H1 (cell line): ENCODE measurements at regions not wholly inside any gene's neighbourhood (a gene's known extent, or its start where the extent isn't known, plus 50 kb on each side); places are given as distances from the start of the nearest gene placed in this dataset.

Experiments
- CEBPB ChIP-seq: IDR thresholded peaks from 2 replicates; pipeline ENCODE4 v1.6.1; 2012; ENCODE audit warnings: low read depth, low read length
- CHD7 ChIP-seq: fragments of 300-600 bp; sonication (generic); IDR thresholded peaks from 2 replicates; pipeline ENCODE4 v1.7.1; 2012; ENCODE audit warnings: low read length, moderate library complexity, mild to moderate bottlenecking, inconsistent platforms; ENCODE audit not compliant: insufficient replicate concordance
- CTBP2 ChIP-seq: IDR thresholded peaks from 2 replicates; pipeline ENCODE4 v1.7.0; 2011; ENCODE audit warnings: borderline replicate concordance, mild to moderate bottlenecking, moderate library complexity, mixed read lengths, low read length; ENCODE audit not compliant: insufficient read depth, insufficient read length
- CTCF ChIP-seq, 3 experiments: IDR thresholded peaks; 1 replicate in 2 of 3; 2 replicates in 1 of 3; pipeline versions ENCODE4 v1.5.1 to v1.6.1; 2011; ENCODE audit warnings: low read length in 3 of 3, mild to moderate bottlenecking in 3 of 3, inconsistent platforms in 2 of 3, low read depth in 1 of 3, moderate library complexity in 1 of 3; ENCODE audit not compliant: insufficient read depth in 1 of 3; ENCODE audit errors: control extremely low read depth in 1 of 3
- GABPA ChIP-seq: IDR thresholded peaks from 2 replicates; pipeline ENCODE4 v1.6.1; 2011; ENCODE audit warnings: mild to moderate bottlenecking, low read length, moderate library complexity, borderline replicate concordance; ENCODE audit not compliant: insufficient read depth
- GTF2F1 ChIP-seq: IDR thresholded peaks from 2 replicates; pipeline ENCODE4 v1.6.1; 2012; ENCODE audit warnings: low read depth, low read length, improper control_type of control experiment, borderline replicate concordance
- JUND ChIP-seq: IDR thresholded peaks from 2 replicates; pipeline ENCODE4 v1.6.1; 2011; ENCODE audit warnings: mild to moderate bottlenecking, improper control_type of control experiment, low read length
- KDM4A ChIP-seq: IDR thresholded peaks from one replicate; pipeline ENCODE4 v1.7.1; 2012; ENCODE audit warnings: low read depth, mild to moderate bottlenecking, moderate library complexity, low read length, inconsistent platforms; ENCODE audit not compliant: severe bottlenecking
- MAFK ChIP-seq: IDR thresholded peaks from 2 replicates; pipeline ENCODE4 v1.6.1; 2012; ENCODE audit warnings: low read depth, mild to moderate bottlenecking, improper control_type of control experiment, low read length
- RFX5 ChIP-seq: IDR thresholded peaks from 2 replicates; pipeline ENCODE4 v1.6.1; 2011; ENCODE audit warnings: low read depth, low read length, improper control_type of control experiment, borderline replicate concordance
- SRF ChIP-seq: IDR thresholded peaks from 2 replicates; pipeline ENCODE4 v1.6.1; 2011; ENCODE audit warnings: mild to moderate bottlenecking, low read depth, low read length, moderate library complexity
- YY1 ChIP-seq: IDR thresholded peaks from 2 replicates; pipeline ENCODE4 v1.6.1; 2011; ENCODE audit warnings: low read depth, mild to moderate bottlenecking, low read length

- TF ChIP-seq CTCF (IDR thresholded peaks at IDR 0.05; ENCODE audit: control extremely low read depth in 1 of 3, insufficient read depth in 1 of 3, low read depth in 1 of 3, low read length in 3 of 3) (no peak), CTBP2 (no peak), CHD7 (no peak), JUND (no peak), MAFK (no peak), YY1 (no peak), GABPA (no peak), SRF (no peak), GTF2F1 (no peak), RFX5 (no peak), CEBPB (no peak), KDM4A (no peak)
These were observed 59.4 kb upstream of the MAGEB2 start for GRCh38 chrX:30156009-30156408.
